ENCODE measurements at regions not wholly inside any gene's neighbourhood (a gene's known extent, or its start where the extent isn't known, plus 50 kb on each side); places are given as distances from the start of the nearest gene placed in this dataset.

DNA sequence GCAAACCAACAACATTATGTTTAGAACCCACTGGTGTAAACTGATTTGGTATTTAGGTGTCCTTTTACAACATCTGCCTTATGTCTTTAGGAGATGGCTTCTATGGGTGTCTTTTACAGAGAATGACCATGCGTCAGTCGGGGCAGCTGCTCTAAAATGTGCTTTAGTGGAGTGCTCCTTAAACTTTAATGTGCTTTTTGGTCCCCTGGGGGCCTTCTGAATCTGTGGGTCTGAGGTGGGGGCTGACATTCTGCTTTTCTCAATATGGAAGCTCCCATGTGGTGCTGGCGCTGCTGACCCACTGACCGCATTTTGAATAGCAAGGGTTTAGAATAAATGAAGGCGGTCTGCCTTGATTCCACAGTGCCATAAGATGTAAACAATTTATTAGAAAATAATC is 173.2 kb upstream of the B3GALT2 start:
- H3K27me3 ChIP-seq (ENCODE audit: insufficient read depth, low read length, poor library complexity, severe bottlenecking) = no peaks in the 10 kb centered on the region
- no peaks in the 10 kb centered on the region for H3F3A ChIP-seq (ENCODE audit: low read depth)
- no peaks in the 10 kb centered on the region for H3K9me2 ChIP-seq (replicated peaks; ENCODE audit: low read depth, low read length)
- no peaks in the 10 kb centered on the region for H3K79me2 ChIP-seq (ENCODE audit: insufficient read depth, low read length)
- no peak overlapping the region for H3K4me3 ChIP-seq (ENCODE audit: low read length, poor library complexity, severe bottlenecking)
- H3K4me2 ChIP-seq (ENCODE audit: low read depth, low read length, poor library complexity, severe bottlenecking) = no peak overlapping the region
- H3K9me3 ChIP-seq (ENCODE audit: insufficient read depth, low read depth, low read length) = no peaks in the 10 kb centered on the region
- H3K36me3 ChIP-seq (ENCODE audit: insufficient read depth, low read length) = no peaks in the 10 kb centered on the region
- H3K9ac ChIP-seq (ENCODE audit: low read depth, low read length, poor library complexity, severe bottlenecking) = no peak overlapping the region
- no peaks in the 10 kb centered on the region for H4K20me1 ChIP-seq (ENCODE audit: insufficient read depth, low read length, poor library complexity, severe bottlenecking)
- H3K4me1 ChIP-seq (ENCODE audit: insufficient read depth, low read length, poor library complexity, severe bottlenecking) = no peaks in the 10 kb centered on the region
- TF ChIP-seq, protein P1, sequence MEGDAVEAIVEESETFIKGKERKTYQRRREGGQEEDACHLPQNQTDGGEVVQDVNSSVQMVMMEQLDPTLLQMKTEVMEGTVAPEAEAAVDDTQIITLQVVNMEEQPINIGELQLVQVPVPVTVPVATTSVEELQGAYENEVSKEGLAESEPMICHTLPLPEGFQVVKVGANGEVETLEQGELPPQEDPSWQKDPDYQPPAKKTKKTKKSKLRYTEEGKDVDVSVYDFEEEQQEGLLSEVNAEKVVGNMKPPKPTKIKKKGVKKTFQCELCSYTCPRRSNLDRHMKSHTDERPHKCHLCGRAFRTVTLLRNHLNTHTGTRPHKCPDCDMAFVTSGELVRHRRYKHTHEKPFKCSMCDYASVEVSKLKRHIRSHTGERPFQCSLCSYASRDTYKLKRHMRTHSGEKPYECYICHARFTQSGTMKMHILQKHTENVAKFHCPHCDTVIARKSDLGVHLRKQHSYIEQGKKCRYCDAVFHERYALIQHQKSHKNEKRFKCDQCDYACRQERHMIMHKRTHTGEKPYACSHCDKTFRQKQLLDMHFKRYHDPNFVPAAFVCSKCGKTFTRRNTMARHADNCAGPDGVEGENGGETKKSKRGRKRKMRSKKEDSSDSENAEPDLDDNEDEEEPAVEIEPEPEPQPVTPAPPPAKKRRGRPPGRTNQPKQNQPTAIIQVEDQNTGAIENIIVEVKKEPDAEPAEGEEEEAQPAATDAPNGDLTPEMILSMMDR (conservative IDR thresholded peaks at IDR 0.05; ENCODE audit: low read length) = no peak
- TF ChIP-seq EZH2phosphoT487 (IDR thresholded peaks at IDR 0.05; ENCODE audit: borderline replicate concordance) = no peak
- no peak overlapping the region for H2AFZ ChIP-seq (ENCODE audit: low read length)

DNA sequence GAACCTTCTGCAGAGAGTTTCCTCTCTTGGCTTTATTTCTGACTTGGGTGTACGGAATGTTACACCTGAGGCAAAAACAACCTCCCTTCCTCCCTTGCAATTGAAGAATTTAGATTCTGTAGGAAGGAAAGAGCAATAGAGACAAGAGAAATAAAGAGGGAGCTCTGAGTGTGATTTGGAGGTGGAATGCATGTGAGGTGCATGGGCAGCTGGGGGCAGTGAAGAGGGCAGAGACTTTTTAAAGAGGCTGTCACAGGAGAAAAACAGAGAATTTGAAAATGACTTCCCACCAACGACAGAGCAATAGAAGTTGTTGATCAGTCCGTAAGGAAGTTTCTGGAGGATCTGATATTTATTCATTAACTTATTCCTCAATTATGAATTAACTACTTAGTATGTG is 172.0 kb upstream of the B3GALT2 start:
- Histone ChIP-seq H3K9me2 (replicated peaks; ENCODE audit: low read depth, low read length) (no peaks in the 10 kb centered on the region), H3K36me3 (ENCODE audit: insufficient read depth, low read length) (no peaks in the 10 kb centered on the region), H2AFZ (ENCODE audit: low read length) (no peak overlapping the region), H3K9ac (ENCODE audit: low read depth, low read length, poor library complexity, severe bottlenecking) (no peak overlapping the region), H3K79me2 (ENCODE audit: insufficient read depth, low read length) (no peaks in the 10 kb centered on the region), H3K4me2 (ENCODE audit: low read depth, low read length, poor library complexity, severe bottlenecking) (no peak overlapping the region), H3K4me3 (ENCODE audit: low read length, poor library complexity, severe bottlenecking) (no peak overlapping the region), H4K20me1 (ENCODE audit: insufficient read depth, low read length, poor library complexity, severe bottlenecking) (no peaks in the 10 kb centered on the region), H3F3A (ENCODE audit: low read depth) (no peaks in the 10 kb centered on the region), H3K4me1 (ENCODE audit: insufficient read depth, low read length, poor library complexity, severe bottlenecking) (no peaks in the 10 kb centered on the region), H3K27me3 (ENCODE audit: insufficient read depth, low read length, poor library complexity, severe bottlenecking) (no peaks in the 10 kb centered on the region), H3K9me3 (ENCODE audit: insufficient read depth, low read depth, low read length) (no peaks in the 10 kb centered on the region)
- no peak for TF ChIP-seq EZH2phosphoT487 (IDR thresholded peaks at IDR 0.05; ENCODE audit: borderline replicate concordance)
- TF ChIP-seq, protein P1 (conservative IDR thresholded peaks at IDR 0.05; ENCODE audit: low read length) = no peak

DNA sequence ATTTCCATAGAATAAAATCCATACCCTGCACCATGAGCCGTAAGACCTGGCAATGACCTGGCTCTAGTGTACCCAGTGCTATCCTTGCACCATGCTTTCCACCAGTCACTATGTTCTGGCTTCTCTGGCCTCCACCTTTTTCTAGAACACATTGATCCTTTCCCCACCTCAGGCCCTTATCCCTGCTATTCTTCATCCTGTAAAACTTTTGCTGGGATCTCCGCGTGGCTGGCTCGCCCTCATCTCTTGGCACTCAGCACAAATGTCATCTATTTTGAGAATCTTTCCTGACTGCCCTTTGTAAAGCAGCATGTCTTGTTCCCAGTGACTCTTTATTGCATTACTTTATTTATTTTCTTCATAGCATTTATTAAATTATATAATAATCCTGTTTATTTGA is 169.8 kb upstream of the B3GALT2 start:
- TF ChIP-seq, protein P1 (conservative IDR thresholded peaks at IDR 0.05; ENCODE audit: low read length) = no peak
- TF ChIP-seq EZH2phosphoT487 (IDR thresholded peaks at IDR 0.05; ENCODE audit: borderline replicate concordance) = no peak
- H3K4me2 ChIP-seq (ENCODE audit: low read depth, low read length, poor library complexity, severe bottlenecking) = no peak overlapping the region

More for the DNA sequence above, 169.8 kb upstream of the B3GALT2 start:
- H3K27me3 ChIP-seq (ENCODE audit: insufficient read depth, low read length, poor library complexity, severe bottlenecking) = no peaks in the 10 kb centered on the region
- no peaks in the 10 kb centered on the region for H3K9me3 ChIP-seq (ENCODE audit: insufficient read depth, low read depth, low read length)
- no peaks in the 10 kb centered on the region for H4K20me1 ChIP-seq (ENCODE audit: insufficient read depth, low read length, poor library complexity, severe bottlenecking)
- H3K36me3 ChIP-seq (ENCODE audit: insufficient read depth, low read length) = no peaks in the 10 kb centered on the region
- no peak overlapping the region for H3K9ac ChIP-seq (ENCODE audit: low read depth, low read length, poor library complexity, severe bottlenecking)
- H3K9me2 ChIP-seq (replicated peaks; ENCODE audit: low read depth, low read length) = no peaks in the 10 kb centered on the region
- H3K4me1 ChIP-seq (ENCODE audit: insufficient read depth, low read length, poor library complexity, severe bottlenecking) = no peaks in the 10 kb centered on the region
- H3K4me3 ChIP-seq (ENCODE audit: low read length, poor library complexity, severe bottlenecking) = no peak overlapping the region
- no peaks in the 10 kb centered on the region for H3F3A ChIP-seq (ENCODE audit: low read depth)
- no peak overlapping the region for H2AFZ ChIP-seq (ENCODE audit: low read length)
- H3K79me2 ChIP-seq (ENCODE audit: insufficient read depth, low read length) = no peaks in the 10 kb centered on the region

Measured in Loucy (cell line).